Brain microvascular endothelial cell (primary cell): ENCODE measurements at regions not wholly inside any gene's neighbourhood (a gene's known extent, or its start where the extent isn't known, plus 50 kb on each side); places are given as distances from the start of the nearest gene placed in this dataset.

ENCODE experiments used
- DNase-seq: peaks from one replicate; pipeline ENCODE4 v3.0.0-alpha.2; 2020
- H3K27ac ChIP-seq: fragments of 250-450 bp; sonication (Bioruptor Pico); 2 replicates; pipeline ENCODE4 v1.5.1; 2020; ENCODE audit warnings: mild to moderate bottlenecking, moderate library complexity
- H3K27me3 ChIP-seq: fragments of 250-450 bp; sonication (Bioruptor Pico); replicated peaks from 2 replicates; pipeline ENCODE4 v1.5.1; 2020; ENCODE audit warnings: mild to moderate bottlenecking
- H3K36me3 ChIP-seq: fragments of 250-450 bp; sonication (Bioruptor Pico); replicated peaks from 2 replicates; pipeline ENCODE4 v1.5.1; 2020; ENCODE audit warnings: mild to moderate bottlenecking
- H3K4me3 ChIP-seq: 2 replicates; pipeline ENCODE4 v1.5.1; 2011; ENCODE audit warnings: low read depth, mild to moderate bottlenecking, control low read depth, low read length, moderate library complexity
- in situ Hi-C: cut with HindIII; loops from 2 replicates; pipeline ENCODE4 v1.10.0; 2017; ENCODE audit warnings: low sequenced_read_pairs, low pct_ligation_motif_present
- TF ChIP-seq, protein P1 (sequence below): IDR thresholded peaks from 2 replicates; pipeline ENCODE4 v1.5.1; 2011; ENCODE audit warnings: low read depth, mild to moderate bottlenecking, moderate library complexity, low read length, control low read depth, inconsistent platforms; ENCODE audit errors: missing control alignments

DNA sequence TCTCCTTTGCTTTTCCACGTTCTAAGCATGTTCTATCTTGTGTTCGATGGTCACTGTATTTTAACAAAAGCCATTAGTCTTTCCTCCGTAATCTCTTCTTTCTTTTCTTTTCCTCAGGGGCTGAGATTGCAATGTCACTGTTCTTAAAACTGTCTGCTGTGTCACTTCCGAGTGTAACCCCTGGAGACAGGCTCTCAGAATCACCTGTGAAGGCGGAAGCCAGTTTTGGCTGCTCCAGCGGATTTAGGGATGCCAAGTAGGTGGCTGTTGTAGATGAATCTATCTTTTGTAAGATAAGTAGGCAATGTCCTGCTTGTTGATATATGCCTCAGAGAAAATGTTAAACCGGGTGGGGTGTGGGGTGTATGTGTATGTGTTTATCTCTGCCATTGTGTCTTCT lies 94.7 kb upstream of the L3MBTL4 start:
- Histone ChIP-seq H3K4me3 (no peak overlapping the region), H3K27me3 (no peaks in the 10 kb centered on the region), H3K36me3 (no peaks in the 10 kb centered on the region), H3K27ac (no peak overlapping the region)
- DNase-seq = no peak
- TF ChIP-seq, protein P1, sequence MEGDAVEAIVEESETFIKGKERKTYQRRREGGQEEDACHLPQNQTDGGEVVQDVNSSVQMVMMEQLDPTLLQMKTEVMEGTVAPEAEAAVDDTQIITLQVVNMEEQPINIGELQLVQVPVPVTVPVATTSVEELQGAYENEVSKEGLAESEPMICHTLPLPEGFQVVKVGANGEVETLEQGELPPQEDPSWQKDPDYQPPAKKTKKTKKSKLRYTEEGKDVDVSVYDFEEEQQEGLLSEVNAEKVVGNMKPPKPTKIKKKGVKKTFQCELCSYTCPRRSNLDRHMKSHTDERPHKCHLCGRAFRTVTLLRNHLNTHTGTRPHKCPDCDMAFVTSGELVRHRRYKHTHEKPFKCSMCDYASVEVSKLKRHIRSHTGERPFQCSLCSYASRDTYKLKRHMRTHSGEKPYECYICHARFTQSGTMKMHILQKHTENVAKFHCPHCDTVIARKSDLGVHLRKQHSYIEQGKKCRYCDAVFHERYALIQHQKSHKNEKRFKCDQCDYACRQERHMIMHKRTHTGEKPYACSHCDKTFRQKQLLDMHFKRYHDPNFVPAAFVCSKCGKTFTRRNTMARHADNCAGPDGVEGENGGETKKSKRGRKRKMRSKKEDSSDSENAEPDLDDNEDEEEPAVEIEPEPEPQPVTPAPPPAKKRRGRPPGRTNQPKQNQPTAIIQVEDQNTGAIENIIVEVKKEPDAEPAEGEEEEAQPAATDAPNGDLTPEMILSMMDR = no peak
- in situ Hi-C loops = no loop called here

DNA sequence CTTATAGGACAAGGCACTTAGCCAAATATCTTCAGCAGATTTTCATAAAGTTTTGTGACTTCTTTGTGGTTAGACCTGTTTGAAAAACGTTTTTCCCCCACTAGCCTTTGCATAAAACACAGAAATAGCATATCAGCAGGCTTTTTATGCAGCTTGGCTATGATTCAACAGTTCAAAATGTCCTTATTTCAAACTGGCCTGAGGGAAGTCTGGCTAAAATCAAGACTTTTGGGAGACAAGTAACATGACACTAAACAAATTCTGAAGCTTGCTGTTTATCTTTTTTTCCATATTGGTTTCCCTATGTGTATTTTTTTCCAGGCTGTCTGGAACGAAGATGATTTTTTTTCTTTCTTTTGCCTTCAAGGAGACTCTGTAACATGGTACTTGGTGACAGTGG lies 95.1 kb upstream of the L3MBTL4 start:
- Histone ChIP-seq H3K27ac (no peak overlapping the region), H3K36me3 (no peaks in the 10 kb centered on the region), H3K27me3 (no peaks in the 10 kb centered on the region), H3K4me3 (no peak overlapping the region)
- DNase-seq = no peak
- in situ Hi-C loops = no loop called here
- TF ChIP-seq, protein P1 = no peak

DNA sequence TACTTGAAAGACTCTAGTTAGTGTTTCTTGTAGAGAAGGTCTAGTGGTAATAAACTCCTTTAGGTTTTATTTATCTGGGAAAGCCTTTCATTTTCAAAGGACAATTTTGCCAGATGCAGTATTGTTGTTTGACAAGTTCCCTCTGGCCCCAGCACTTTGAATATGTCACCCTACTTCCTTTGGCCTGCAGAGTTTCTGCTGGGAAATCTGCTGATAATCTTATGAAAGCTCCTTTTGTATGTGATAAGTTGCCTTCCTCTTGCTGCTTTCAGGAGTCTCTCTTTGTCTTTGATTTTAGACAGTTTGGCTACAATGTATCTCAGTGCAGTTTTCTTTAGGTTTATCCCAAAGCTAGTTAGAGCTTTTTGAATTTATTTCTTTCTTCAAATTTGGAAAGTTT lies 106.2 kb upstream of the L3MBTL4 start:
- no peak for DNase-seq
- H3K27me3 ChIP-seq = no peaks in the 10 kb centered on the region
- in situ Hi-C loops = no loop called here
- no peak overlapping the region for H3K27ac ChIP-seq
- TF ChIP-seq, protein P1 = no peak
- no peak overlapping the region for H3K4me3 ChIP-seq
- no peaks in the 10 kb centered on the region for H3K36me3 ChIP-seq

DNA sequence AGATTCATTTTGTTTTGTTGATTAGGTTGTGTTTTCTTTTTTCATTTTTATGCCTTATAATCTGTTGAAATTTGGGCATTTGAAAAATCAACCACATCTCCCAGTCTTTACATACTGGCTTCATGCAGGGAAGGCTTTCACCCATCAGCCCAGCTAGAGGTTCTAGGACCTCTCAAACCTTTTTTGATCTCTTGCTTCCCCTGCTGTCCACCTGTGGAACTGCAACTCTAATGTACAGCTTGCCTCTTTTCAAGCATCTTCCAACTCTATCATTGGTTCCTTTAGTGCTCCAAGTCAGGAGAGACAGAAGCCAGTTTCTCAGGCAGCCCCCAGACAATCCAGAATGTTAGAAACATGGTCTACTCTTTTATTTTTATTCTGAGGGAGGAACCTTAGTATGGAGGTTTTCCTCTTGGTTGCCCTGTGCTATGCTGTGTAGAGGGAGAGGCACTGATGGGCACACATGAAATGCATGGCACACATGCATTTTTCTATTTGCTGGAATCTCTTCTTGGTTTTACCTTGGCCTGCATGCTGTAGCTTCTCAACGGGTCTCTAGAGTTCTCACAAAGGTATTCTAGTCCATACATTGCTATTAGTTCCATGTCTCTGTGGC lies 107.2 kb upstream of the L3MBTL4 start:
- in situ Hi-C loops = no loop called here
- Histone ChIP-seq H3K27ac (no peak overlapping the region), H3K4me3 (no peak overlapping the region), H3K27me3 (no peaks in the 10 kb centered on the region), H3K36me3 (no peaks in the 10 kb centered on the region)
- TF ChIP-seq, protein P1 = peak; percentile 92
- DNase-seq = peak; percentile 63

DNA sequence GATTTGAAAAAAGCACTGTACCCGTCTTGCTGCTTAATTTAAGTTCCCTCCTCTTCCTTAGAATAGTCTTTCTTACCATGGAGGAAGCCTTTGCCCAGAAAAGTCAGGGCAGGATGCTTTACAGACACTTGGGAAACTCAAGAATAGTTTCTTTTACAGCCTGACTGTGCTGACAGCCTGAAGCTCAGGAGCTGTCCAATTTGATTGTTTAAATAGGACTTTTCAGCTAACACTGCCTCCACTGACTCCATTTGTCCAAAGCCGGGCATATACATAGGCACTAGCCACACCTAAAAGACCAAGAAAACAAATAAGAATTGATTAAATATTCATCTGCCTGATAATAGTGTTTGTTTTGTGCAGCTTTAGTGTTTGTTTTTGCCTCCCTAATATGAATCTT lies 110.9 kb upstream of the L3MBTL4 start:
- in situ Hi-C loops = no loop called here
- TF ChIP-seq, protein P1 = no peak
- DNase-seq = no peak
- Histone ChIP-seq H3K4me3 (no peak overlapping the region), H3K36me3 (no peaks in the 10 kb centered on the region), H3K27me3 (no peaks in the 10 kb centered on the region), H3K27ac (no peak overlapping the region)

DNA sequence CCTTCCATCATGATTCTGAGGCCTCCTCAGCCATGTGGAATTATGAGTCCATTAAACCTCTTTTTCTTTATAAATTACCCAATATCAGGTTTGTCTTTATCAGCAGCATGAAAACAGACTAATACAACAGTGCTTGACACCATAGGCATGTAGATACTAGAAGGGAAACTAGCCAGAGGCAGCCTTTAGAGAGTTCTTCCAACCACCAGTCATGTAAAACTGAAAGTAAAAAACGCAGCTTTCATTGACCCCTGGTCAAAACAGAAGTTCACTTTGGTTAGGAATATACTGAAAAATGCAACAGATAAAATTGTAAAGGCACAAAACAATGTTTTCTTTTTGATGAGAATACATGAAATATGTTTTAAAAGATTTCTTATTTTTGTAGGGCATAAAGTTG lies 122.8 kb upstream of the L3MBTL4 start:
- in situ Hi-C loops = no loop called here
- TF ChIP-seq, protein P1 = no peak
- no peak overlapping the region for H3K27ac ChIP-seq
- H3K27me3 ChIP-seq = no peaks in the 10 kb centered on the region
- DNase-seq = no peak
- H3K4me3 ChIP-seq = no peak overlapping the region
- H3K36me3 ChIP-seq = no peaks in the 10 kb centered on the region
